A673 (cell line): ENCODE measurements at regions not wholly inside any gene's neighbourhood (a gene's known extent, or its start where the extent isn't known, plus 50 kb on each side); places are given as distances from the start of the nearest gene placed in this dataset.

Experiments
- CTCF ChIP-seq: fragments of 300-800, 200-600 bp; sonication (generic); conservative IDR thresholded peaks from 2 replicates; pipeline ENCODE4 v1.5.1; 2017; ENCODE audit warnings: low read depth, mild to moderate bottlenecking, antibody characterized with exemption, low read length, moderate library complexity, mixed read lengths
- EZH2 ChIP-seq: fragments of 200-600 bp; sonication (generic); IDR thresholded peaks from 2 replicates; pipeline ENCODE4 v1.6.1; 2017; ENCODE audit warnings: borderline replicate concordance, low read depth, mild to moderate bottlenecking, mixed read lengths, antibody characterized with exemption, low read length; ENCODE audit not compliant: poor library complexity, severe bottlenecking

GRCh38 chr20:7579888-7580287 lies 360.4 kb downstream of the HAO1 start:
- no peak for TF ChIP-seq CTCF
- no peak for TF ChIP-seq EZH2
